ENCODE measurements at regions not wholly inside any gene's neighbourhood (a gene's known extent, or its start where the extent isn't known, plus 50 kb on each side); places are given as distances from the start of the nearest gene placed in this dataset.

DNA sequence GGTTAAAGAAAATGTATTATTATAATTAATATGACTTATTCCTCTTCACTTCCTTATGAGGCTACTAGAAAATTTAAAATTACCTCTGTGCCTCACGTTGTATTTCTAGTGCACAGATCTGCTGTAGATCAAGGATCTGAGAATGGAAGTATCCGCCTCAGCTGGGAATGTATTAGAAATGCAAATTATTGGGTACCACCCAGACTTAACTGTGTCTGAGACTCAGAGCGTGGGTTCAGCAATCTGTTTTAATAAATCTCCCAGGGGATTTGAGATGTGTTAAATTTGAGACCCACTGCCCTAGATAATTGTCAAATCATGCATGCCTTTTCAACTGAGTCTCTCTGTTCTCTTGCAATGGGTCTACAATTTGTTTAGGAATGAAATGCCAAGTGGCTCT lies 658.0 kb upstream of the NOX3 start:
- no peak for TF ChIP-seq POLR2A (IDR thresholded peaks at IDR 0.05)
- TF ChIP-seq EP300 (IDR thresholded peaks at IDR 0.05), result no peak
- TF ChIP-seq, protein P1, sequence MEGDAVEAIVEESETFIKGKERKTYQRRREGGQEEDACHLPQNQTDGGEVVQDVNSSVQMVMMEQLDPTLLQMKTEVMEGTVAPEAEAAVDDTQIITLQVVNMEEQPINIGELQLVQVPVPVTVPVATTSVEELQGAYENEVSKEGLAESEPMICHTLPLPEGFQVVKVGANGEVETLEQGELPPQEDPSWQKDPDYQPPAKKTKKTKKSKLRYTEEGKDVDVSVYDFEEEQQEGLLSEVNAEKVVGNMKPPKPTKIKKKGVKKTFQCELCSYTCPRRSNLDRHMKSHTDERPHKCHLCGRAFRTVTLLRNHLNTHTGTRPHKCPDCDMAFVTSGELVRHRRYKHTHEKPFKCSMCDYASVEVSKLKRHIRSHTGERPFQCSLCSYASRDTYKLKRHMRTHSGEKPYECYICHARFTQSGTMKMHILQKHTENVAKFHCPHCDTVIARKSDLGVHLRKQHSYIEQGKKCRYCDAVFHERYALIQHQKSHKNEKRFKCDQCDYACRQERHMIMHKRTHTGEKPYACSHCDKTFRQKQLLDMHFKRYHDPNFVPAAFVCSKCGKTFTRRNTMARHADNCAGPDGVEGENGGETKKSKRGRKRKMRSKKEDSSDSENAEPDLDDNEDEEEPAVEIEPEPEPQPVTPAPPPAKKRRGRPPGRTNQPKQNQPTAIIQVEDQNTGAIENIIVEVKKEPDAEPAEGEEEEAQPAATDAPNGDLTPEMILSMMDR (IDR thresholded peaks at IDR 0.05), result no peak
- no peak for TF ChIP-seq POLR2AphosphoS5 (IDR thresholded peaks at IDR 0.05)

All from stomach (tissue), 4 donors.